ENCODE measurements at regions not wholly inside any gene's neighbourhood (a gene's known extent, or its start where the extent isn't known, plus 50 kb on each side); places are given as distances from the start of the nearest gene placed in this dataset.

DNA sequence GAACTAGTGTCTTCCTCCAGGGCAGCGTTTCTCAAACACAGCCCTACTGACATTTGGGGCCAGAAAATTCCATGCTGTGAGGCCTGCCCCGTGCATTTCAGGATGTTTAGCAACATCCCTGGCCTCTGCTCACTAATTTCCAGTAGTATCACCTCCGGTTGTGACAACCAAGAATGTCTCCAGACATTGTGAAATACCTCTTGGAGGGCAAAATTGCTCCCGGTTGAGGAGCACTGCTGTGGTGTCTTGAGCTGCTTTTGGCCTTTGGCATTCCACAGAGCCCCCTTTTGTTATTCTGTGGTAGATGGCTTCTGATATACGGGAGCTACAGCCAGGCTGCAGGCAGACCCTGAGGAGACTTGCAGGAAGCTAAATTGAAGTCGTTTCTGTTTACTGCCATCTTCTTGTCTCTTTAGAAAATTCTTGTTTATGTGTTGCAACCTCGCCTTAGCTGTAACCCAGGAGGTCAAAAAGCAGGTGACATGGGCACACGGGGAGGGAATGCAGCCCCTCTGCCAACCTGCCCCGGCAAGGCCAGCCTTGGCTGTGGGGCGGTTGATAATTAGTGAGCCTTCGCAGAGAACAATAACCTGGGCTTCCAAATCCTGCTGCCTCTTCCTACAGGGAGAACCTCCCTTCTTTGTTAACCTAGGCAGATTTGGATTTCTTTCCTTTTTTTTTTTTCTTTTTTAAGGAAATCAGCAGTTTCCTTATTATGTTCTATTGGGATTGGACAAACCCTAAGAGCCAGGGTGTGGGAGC is 74.7 kb upstream of the AKT3 start:
- Histone ChIP-seq H3K4me1 (ENCODE audit: control insufficient read depth, insufficient read depth, low read length) (peaks cover 8% of the 10 kb centered on the region), H3K9ac (ENCODE audit: low read depth, low read length) (no peak overlapping the region), H3K4me3 (ENCODE audit: low read depth, low read length) (no peak overlapping the region), H3K36me3 (ENCODE audit: control insufficient read depth, insufficient read depth, low read length) (no peaks in the 10 kb centered on the region), H3K9me3 (ENCODE audit: control insufficient read depth, insufficient read depth, low read length) (no peaks in the 10 kb centered on the region), H3K27me3 (ENCODE audit: control insufficient read depth, insufficient read depth, low read length) (no peaks in the 10 kb centered on the region)

DNA sequence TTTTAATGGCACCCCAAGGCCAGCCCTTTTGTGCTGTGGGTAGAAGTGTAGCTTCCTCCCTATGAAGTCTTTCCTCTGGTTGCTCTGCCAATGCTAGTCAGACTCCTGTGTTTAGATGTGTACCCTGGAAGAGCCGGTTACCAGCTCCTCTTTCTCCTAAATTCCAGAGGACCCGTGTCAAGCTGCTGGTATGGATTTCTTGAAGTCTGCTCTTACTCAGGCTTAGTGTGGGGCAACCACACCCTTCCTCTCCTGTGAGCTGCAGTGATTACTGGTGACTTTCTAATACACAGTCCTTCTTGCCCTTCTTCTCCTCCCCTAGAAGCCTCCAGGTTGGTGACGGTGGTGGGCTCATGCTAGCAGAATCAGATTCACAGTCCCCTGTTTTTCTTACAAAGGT is 74.1 kb upstream of the AKT3 start:
- Histone ChIP-seq H3K36me3 (ENCODE audit: control insufficient read depth, insufficient read depth, low read length) (no peaks in the 10 kb centered on the region), H3K9ac (ENCODE audit: low read depth, low read length) (no peak overlapping the region), H3K4me1 (ENCODE audit: control insufficient read depth, insufficient read depth, low read length) (peaks cover 8% of the 10 kb centered on the region), H3K4me3 (ENCODE audit: low read depth, low read length) (no peak overlapping the region), H3K9me3 (ENCODE audit: control insufficient read depth, insufficient read depth, low read length) (no peaks in the 10 kb centered on the region), H3K27me3 (ENCODE audit: control insufficient read depth, insufficient read depth, low read length) (peaks cover 1% of the 10 kb centered on the region)

DNA sequence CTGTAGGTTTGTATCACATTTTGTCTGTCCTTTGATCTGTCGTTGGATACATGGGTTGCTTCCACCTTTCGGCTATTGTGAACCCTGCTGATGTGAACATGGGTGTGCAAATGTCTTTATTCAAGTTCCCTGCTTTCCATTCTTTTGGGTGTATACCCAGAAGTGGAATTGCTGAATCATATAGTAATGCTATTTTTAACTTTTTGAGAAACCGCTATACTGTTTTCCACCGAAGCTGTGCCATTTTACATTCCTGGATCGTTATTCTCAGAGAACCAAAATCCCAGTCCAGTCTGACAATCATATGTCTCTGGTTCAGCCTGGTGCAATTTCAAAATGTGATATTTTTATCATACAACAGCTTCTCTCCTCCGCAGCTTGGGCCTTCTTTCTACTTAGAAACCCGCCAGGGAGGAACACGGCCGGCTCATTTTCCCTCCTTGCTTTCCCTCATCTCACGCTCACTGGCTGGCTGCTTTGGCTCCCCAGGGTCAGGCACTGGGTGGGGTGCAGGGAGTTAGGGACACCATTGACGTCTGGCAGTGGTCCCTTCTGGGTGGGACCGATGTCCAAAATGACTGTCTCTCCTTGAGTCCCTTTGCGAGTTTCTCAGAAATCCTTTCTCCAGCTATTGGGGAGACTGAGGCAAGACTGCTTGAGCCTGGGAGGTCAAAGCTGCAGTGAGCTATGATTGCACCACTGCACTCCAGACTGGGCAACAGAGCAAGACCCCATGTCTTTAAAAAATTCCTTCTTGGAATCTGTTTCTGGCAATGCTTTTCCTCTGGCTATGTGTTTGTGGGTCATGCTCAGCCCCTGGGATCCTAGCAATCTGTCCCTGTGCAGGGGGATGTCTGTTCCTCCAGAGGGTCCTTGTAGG is 73.5 kb upstream of the AKT3 start:
- H3K36me3 ChIP-seq (ENCODE audit: control insufficient read depth, insufficient read depth, low read length) = no peaks in the 10 kb centered on the region
- peaks cover 8% of the 10 kb centered on the region for H3K4me1 ChIP-seq (ENCODE audit: control insufficient read depth, insufficient read depth, low read length)
- H3K27me3 ChIP-seq (ENCODE audit: control insufficient read depth, insufficient read depth, low read length) = peaks cover 8% of the 10 kb centered on the region
- no peak overlapping the region for H3K4me3 ChIP-seq (ENCODE audit: low read depth, low read length)
- H3K9ac ChIP-seq (ENCODE audit: low read depth, low read length) = no peak overlapping the region
- no peaks in the 10 kb centered on the region for H3K9me3 ChIP-seq (ENCODE audit: control insufficient read depth, insufficient read depth, low read length)

DNA sequence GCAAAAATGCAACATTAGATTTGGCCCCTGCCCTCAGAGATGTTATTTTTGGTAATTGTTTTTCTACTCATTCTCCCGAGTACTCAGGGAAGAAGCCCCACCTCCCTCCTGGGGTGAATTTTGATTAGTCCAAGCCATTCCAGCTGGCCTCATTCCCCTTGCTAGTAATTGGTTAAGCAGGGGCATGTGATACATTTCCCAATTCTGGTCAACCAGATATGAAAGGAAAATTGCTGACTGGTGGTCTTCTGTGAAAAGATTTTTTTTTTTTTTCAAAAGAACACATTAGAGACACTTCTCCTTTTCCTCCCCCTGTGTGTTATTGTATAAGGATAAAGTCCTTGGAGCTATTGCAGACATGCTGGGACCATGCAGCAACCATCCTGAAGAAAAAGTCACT is 71.1 kb upstream of the AKT3 start:
- H3K9me3 ChIP-seq (ENCODE audit: control insufficient read depth, insufficient read depth, low read length) = no peaks in the 10 kb centered on the region
- peaks cover 8% of the 10 kb centered on the region for H3K4me1 ChIP-seq (ENCODE audit: control insufficient read depth, insufficient read depth, low read length)
- no peaks in the 10 kb centered on the region for H3K36me3 ChIP-seq (ENCODE audit: control insufficient read depth, insufficient read depth, low read length)
- peaks cover 31% of the 10 kb centered on the region for H3K27me3 ChIP-seq (ENCODE audit: control insufficient read depth, insufficient read depth, low read length)
- H3K4me3 ChIP-seq (ENCODE audit: low read depth, low read length) = no peak overlapping the region
- H3K9ac ChIP-seq (ENCODE audit: low read depth, low read length) = no peak overlapping the region

DNA sequence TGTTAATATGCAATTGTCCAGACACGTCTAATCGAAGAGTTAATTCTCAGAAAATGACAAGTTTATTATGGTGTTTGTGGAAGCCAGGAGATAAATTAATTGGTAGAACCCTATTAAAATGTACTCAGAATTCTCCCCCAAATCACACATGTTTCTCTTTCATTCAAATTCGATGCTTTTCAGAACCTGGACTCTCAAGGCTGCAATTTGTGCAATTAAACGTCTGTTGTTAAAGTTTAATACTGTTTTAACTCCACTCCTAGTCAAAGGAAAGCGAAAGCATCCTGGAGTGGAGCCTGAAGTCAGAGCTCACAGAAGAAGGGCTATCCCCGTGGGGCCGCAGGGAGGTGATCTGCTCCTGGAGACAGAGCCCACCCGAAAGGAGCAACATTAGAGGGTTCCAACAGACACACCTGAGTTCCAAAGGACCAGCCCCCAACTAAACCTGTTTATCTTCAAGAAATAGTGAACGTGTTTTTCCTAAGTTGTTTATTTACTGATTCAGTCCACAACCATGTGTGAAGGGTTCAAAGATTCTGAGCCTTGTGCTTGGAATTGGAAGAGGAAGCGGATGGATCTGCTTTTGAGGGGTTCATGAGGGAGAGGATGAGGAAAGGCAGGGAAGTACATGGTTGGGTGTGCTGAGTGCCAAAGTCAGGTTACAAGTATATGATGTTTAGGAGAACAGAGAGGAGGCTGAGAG is 68.0 kb upstream of the AKT3 start:
- peak overlapping the region; percentile 52 for H3K4me3 ChIP-seq (ENCODE audit: low read depth, low read length)
- H3K9ac ChIP-seq (ENCODE audit: low read depth, low read length) = no peak overlapping the region
- no peaks in the 10 kb centered on the region for H3K9me3 ChIP-seq (ENCODE audit: control insufficient read depth, insufficient read depth, low read length)
- no peaks in the 10 kb centered on the region for H3K4me1 ChIP-seq (ENCODE audit: control insufficient read depth, insufficient read depth, low read length)
- H3K27me3 ChIP-seq (ENCODE audit: control insufficient read depth, insufficient read depth, low read length) = peaks cover 40% of the 10 kb centered on the region
- no peaks in the 10 kb centered on the region for H3K36me3 ChIP-seq (ENCODE audit: control insufficient read depth, insufficient read depth, low read length)

DNA sequence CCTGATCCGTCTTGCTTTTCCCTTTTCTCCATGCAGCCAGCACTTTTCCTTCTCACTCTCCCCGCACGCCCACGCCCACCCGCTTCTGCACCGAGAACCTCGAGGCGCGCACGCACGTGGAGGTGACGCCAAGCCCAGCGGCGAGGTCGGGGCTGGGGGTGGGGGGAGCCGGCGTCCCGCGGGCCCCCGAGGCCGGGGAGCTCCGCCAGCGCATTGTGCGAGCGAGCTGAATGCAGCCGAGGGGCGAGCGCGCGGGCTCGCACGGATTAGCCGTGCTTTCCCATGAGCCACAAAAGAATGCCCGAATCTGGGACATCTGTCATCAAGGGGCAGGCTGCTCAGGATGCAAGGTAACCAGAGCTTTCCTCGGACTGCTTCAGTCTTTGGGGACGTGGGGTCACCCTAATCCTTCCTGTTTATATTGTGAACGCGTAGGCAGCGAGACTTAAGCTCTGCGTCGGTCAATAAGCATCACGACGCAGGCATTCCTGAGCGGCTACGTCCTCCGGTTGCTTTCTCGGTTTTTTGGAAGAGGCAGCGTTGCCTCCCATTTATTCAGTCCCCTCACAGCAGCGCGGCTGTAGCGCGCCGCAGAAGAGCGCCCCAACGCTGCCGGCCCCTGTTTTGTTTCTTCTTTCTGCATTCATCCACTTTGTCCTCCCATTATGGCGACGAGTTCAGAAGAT is 67.3 kb upstream of the AKT3 start:
- H3K9ac ChIP-seq (ENCODE audit: low read depth, low read length) = no peak overlapping the region
- peak overlapping the region; percentile 52 for H3K4me3 ChIP-seq (ENCODE audit: low read depth, low read length)
- peaks cover 40% of the 10 kb centered on the region for H3K27me3 ChIP-seq (ENCODE audit: control insufficient read depth, insufficient read depth, low read length)
- H3K4me1 ChIP-seq (ENCODE audit: control insufficient read depth, insufficient read depth, low read length) = no peaks in the 10 kb centered on the region
- H3K36me3 ChIP-seq (ENCODE audit: control insufficient read depth, insufficient read depth, low read length) = no peaks in the 10 kb centered on the region
- H3K9me3 ChIP-seq (ENCODE audit: control insufficient read depth, insufficient read depth, low read length) = no peaks in the 10 kb centered on the region

DNA sequence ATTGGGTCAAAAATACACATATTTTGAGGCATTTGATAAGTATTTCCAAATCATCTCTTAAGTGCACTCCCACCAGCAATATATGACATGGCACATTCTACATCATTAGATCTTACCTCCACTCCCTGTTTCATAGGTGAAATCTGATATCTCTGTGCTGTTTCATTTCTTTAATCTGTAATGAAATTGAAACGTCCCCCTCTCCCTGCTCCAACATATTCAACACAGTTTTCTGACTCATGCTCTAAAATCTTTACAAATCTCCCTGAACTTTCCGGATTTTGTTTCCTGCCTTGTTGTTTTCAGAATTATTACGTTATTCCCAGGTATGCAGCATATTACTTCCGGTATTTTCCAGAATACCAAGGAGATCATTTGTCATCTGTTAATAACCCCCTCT is 66.1 kb upstream of the AKT3 start:
- Histone ChIP-seq H3K9me3 (ENCODE audit: control insufficient read depth, insufficient read depth, low read length) (no peaks in the 10 kb centered on the region), H3K4me3 (ENCODE audit: low read depth, low read length) (no peak overlapping the region), H3K27me3 (ENCODE audit: control insufficient read depth, insufficient read depth, low read length) (peaks cover 40% of the 10 kb centered on the region), H3K36me3 (ENCODE audit: control insufficient read depth, insufficient read depth, low read length) (no peaks in the 10 kb centered on the region), H3K9ac (ENCODE audit: low read depth, low read length) (no peak overlapping the region), H3K4me1 (ENCODE audit: control insufficient read depth, insufficient read depth, low read length) (no peaks in the 10 kb centered on the region)

DNA sequence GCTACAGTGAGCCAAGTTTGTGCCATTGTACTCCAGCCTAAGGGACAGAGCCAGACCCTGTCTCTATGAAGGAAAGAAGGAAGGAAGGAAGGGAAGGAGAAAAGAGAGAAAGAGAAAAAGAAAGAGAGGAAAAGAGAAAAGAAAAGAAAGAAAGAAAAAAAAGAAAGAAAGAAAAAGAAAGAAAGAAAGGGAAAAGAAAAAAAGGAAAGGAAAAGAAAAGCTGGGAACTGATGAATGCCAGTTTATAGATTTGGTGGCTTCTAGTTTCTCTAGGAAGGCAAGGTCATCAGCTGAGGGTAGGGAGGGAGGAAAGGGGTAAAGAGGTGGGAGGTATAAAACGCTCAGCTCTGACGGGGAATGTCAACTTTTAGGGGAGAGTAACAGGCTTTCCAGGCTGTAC is 62.3 kb upstream of the AKT3 start:
- Histone ChIP-seq H3K9ac (ENCODE audit: low read depth, low read length) (no peak overlapping the region), H3K27me3 (ENCODE audit: control insufficient read depth, insufficient read depth, low read length) (peaks cover 20% of the 10 kb centered on the region), H3K4me3 (ENCODE audit: low read depth, low read length) (no peak overlapping the region), H3K36me3 (ENCODE audit: control insufficient read depth, insufficient read depth, low read length) (no peaks in the 10 kb centered on the region), H3K9me3 (ENCODE audit: control insufficient read depth, insufficient read depth, low read length) (no peaks in the 10 kb centered on the region), H3K4me1 (ENCODE audit: control insufficient read depth, insufficient read depth, low read length) (no peaks in the 10 kb centered on the region)

DNA sequence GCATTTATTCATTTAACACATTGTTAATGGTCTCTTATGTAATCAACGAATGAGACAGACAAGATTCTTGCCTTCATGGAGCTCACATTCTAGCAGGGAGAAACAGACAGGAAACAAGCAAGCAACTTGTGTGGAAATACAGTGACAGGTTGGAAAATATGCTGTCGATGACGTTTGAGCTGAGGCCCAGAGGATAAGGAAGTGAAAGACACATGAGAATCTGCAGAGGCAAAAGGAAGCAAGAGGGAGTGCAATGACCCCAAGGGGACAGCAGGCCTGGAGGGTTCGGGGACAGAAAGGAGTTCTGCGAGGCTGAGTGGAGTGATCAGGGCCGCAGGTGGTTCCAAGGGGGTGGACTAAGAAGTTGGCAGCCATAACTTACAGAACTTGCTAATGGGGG is 60.6 kb upstream of the AKT3 start:
- Histone ChIP-seq H3K4me1 (ENCODE audit: control insufficient read depth, insufficient read depth, low read length) (no peaks in the 10 kb centered on the region), H3K9ac (ENCODE audit: low read depth, low read length) (no peak overlapping the region), H3K4me3 (ENCODE audit: low read depth, low read length) (no peak overlapping the region), H3K36me3 (ENCODE audit: control insufficient read depth, insufficient read depth, low read length) (no peaks in the 10 kb centered on the region), H3K9me3 (ENCODE audit: control insufficient read depth, insufficient read depth, low read length) (no peaks in the 10 kb centered on the region), H3K27me3 (ENCODE audit: control insufficient read depth, insufficient read depth, low read length) (peaks cover 4% of the 10 kb centered on the region)

DNA sequence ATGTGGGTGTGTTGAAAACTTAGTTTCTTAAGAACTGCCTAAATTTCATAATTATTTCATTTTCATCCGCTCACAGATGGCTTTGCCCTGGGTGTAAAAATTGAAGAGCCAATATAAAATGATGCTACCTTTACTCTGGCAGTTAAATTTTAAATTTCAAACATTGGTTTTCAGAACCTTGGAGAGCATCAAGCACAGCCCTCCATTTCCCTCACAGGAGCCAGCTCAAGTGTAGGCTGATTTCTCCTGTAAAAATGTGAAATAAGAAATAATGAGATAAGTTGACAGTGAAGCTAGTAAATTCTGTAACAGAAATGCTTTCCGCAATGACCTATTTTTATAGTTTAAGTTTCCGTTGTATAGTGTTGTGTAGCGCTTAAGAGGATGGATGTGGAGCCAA is 53.9 kb upstream of the AKT3 start:
- Histone ChIP-seq H3K4me3 (ENCODE audit: low read depth, low read length) (no peak overlapping the region), H3K9me3 (ENCODE audit: control insufficient read depth, insufficient read depth, low read length) (no peaks in the 10 kb centered on the region), H3K4me1 (ENCODE audit: control insufficient read depth, insufficient read depth, low read length) (no peaks in the 10 kb centered on the region), H3K36me3 (ENCODE audit: control insufficient read depth, insufficient read depth, low read length) (no peaks in the 10 kb centered on the region), H3K27me3 (ENCODE audit: control insufficient read depth, insufficient read depth, low read length) (no peaks in the 10 kb centered on the region), H3K9ac (ENCODE audit: low read depth, low read length) (no peak overlapping the region)

DNA sequence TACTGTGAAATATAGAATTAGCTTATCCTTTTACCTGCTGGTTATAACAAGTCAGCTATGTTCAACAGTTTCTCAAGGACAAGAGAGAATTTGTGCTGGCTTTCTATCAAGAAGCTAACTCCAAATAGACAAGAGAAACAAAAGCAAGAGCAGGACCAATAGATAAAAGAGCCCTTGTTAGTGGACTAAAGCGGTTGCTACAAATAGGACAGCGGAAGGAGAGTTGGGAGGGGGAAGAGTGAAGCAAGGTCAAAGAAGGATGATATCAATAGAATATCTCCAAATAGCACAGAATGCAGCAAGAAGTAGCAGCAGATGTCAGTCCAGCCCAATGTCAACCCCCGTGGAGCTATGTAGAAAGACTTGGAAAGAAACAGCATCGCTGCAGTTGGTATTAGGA is 53.0 kb upstream of the AKT3 start:
- H3K4me3 ChIP-seq (ENCODE audit: low read depth, low read length) = no peak overlapping the region
- H3K36me3 ChIP-seq (ENCODE audit: control insufficient read depth, insufficient read depth, low read length) = no peaks in the 10 kb centered on the region
- H3K9me3 ChIP-seq (ENCODE audit: control insufficient read depth, insufficient read depth, low read length) = no peaks in the 10 kb centered on the region
- no peak overlapping the region for H3K9ac ChIP-seq (ENCODE audit: low read depth, low read length)
- no peaks in the 10 kb centered on the region for H3K4me1 ChIP-seq (ENCODE audit: control insufficient read depth, insufficient read depth, low read length)
- H3K27me3 ChIP-seq (ENCODE audit: control insufficient read depth, insufficient read depth, low read length) = no peaks in the 10 kb centered on the region

Measured in iPS-15b (cell line).